Jurkat, Clone E6-1 (cell line): ENCODE measurements at regions not wholly inside any gene's neighbourhood (a gene's known extent, or its start where the extent isn't known, plus 50 kb on each side); places are given as distances from the start of the nearest gene placed in this dataset.
"Not testable (repeated sequence)": the region's sequence is repeated elsewhere in the genome, so short reads cannot be mapped to it uniquely, and the experiment has no call there.

Source experiments
- DNase-seq: peaks from one replicate; pipeline ENCODE4 v3.0.0-alpha.2; 2011; ENCODE audit warnings: low read depth, low spot score
- H3K4me3 ChIP-seq: 2 replicates; pipeline ENCODE4 v1.5.1; 2011; ENCODE audit warnings: mild to moderate bottlenecking, low read length, control low read depth, moderate library complexity

DNA sequence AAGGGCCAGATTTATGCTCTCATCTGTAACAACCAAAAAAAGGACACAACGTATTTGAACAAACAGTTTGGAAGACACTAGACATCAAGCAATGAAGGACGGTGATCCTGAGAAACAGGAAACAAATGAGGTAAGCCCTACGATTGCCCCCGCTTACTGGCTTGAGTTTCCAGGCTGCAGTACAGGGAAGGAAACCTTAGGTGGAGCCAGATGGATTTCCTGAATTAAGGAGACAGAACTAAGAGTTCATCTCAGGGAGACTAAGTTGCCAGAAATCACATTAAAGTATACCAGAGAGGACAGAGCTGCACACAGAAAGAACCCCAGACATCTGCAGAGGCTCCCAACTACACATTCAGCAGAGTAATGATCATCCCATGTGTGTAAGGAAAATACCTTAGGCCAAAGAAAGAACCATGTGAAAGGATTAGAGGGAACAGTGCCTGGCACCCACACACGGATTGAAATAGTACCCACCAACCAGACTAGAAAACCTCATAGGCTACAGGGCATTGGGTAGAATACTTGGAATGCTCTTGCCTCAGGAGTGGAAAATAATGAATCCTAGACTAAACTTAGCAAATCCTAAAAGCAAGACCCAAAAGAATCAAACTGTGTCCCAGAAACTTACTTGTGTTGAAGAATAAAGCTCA lies 99.3 kb upstream of the NIPBL start:
- no peak for DNase-seq
- no peak overlapping the region for H3K4me3 ChIP-seq

GRCh38 chr5:36778336-36778735 lies 98.2 kb upstream of the NIPBL start:
- no peak for DNase-seq
- H3K4me3 ChIP-seq = no peak overlapping the region

- DNase-seq, H3K4me3 ChIP-seq: not testable (repeated sequence)
Observed at GRCh38 chr5:36782612-36783011, 94.0 kb upstream of the NIPBL start.

- DNase-seq = no peak
Observed at GRCh38 chr5:36786448-36787012, 90.0 kb upstream of the NIPBL start.

GRCh38 chr5:36787365-36788093 lies 89.0 kb upstream of the NIPBL start:
- no peak overlapping the region for H3K4me3 ChIP-seq
- no peak for DNase-seq

More at GRCh38 chr5:36786448-36787012, 90.0 kb upstream of the NIPBL start:
- H3K4me3 ChIP-seq = no peak overlapping the region

- DNase-seq = no peak
- H3K4me3 ChIP-seq = no peak overlapping the region
Observed at GRCh38 chr5:36790847-36791246, 85.7 kb upstream of the NIPBL start.

DNA sequence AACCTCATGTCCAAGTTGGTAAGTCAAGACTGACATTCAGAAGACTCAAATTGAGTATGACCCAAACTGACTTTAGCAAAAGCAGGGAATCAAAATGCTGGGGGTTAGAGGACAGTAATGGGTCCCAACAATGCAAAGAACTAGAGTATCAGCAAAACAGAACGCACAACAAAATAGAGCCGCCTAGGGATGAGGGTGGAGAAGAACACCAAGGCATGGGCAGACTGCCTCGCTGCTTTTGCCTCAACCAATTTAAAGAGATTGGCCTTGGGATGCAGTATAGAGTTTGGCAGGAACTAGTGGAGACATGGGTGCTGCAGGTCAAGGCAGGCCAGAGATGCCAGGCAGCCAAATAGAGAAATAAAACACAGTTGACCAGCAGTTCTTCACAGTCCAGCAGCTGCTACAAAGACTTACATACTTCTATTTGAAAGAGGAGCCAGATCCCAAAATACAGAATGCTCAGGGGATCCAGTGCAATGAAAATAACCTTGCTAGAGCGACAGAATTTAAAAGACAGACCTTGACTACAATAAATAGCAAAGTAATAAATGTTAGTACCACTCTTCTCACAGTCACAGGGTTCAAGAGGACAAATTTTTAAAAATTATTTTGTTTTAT lies 83.9 kb upstream of the NIPBL start:
- H3K4me3 ChIP-seq = no peak overlapping the region
- no peak for DNase-seq

DNA sequence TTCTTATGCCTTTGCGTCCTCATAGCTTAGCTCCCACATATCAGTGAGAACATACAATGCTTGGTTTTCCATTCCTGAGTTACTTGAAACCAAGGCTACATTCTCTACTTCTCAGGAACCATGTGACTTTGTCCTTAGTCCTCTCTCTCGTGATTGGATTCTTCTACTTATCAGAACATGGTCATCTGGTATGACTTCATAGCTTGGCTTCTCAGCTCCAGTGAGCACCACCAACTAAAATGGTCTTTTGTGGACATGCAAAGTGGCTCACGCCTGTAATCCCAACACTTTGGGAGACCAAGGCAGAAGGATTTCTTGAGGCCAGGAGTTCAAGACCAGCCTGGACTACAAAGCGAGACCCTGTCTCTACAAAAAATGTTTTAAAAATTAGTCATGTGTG lies 81.2 kb upstream of the NIPBL start:
- no peak for DNase-seq
- H3K4me3 ChIP-seq = no peak overlapping the region

DNA sequence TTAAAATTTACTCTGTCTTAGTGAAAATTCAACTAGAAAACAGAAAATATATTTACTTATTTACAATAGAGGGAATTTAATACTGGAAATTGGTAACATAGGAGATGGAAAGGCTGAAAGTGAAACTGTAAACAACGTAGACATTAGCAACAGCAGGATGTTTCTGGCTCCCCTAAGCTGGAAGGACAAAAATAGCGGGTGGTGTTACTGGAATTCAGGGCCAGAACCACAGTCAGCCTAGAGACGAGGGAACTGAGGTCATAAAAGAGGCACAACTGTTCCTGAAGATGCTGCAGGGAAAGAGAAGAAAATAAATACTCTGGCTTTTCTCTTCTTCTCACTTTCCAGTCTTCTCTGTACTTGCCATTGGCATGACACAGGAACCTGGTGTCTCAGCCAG lies 80.4 kb upstream of the NIPBL start:
- no peak overlapping the region for H3K4me3 ChIP-seq
- no peak for DNase-seq

- H3K4me3 ChIP-seq = no peak overlapping the region
Observed at GRCh38 chr5:36801523-36801922, 75.0 kb upstream of the NIPBL start.

GRCh38 chr5:36802187-36802586 lies 74.4 kb upstream of the NIPBL start:
- DNase-seq = no peak
- no peak overlapping the region for H3K4me3 ChIP-seq

More at GRCh38 chr5:36801523-36801922, 75.0 kb upstream of the NIPBL start:
- DNase-seq = no peak

DNA sequence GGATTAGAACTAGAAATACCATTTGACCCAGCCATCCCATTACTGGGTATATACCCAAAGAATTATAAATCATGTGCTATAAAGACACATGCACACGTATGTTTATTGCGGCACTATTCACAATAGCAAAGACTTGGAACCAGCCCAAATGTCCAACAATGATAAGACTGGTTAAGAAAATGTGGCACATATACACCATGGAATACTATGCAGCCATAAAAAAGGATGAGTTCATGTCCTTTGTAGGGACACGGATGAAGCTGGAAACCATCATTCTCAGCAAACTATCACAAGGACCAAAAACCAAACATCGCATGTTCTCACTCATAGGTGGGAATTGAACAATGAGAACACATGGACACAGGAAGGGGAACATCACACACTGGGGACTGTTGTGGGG lies 63.3 kb upstream of the NIPBL start:
- DNase-seq, H3K4me3 ChIP-seq: not testable (repeated sequence)

DNA sequence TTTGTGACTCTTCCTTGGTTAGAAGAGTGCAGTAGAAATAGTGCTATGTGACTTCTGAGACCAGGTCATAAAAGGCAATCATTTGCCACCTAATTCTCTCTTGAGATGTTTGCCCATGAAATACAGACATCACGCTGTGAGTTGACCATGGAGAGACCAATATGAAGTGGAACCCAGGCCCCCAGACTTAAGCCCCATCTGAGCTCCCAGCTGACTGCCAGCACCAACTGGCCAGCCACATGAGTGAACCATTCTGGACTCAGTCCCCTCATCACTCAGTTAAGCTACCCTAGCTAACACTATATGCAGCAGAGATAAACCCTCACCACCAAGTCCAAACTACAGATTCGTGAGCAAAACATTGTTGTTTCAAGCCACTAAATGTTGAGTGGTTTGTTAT lies 60.7 kb upstream of the NIPBL start:
- no peak overlapping the region for H3K4me3 ChIP-seq
- no peak for DNase-seq

DNA sequence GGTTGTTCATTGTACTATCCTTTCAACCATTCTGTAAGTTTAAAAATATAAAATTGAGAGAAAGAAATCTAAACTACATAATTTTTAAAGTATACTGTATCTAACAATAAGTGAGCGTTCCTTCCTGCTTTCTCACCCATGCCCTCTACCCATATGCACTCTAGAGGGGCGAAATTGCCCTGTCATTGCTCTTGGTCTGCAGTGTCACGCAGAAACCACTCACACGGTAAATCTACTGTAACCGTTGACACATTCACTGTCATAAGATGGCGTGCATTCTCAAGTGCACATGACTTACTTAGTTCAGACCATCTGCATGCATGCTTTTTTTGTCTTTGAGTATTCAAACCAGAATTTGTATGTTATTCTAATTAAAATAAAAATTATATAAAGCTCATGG lies 55.7 kb upstream of the NIPBL start:
- no peak overlapping the region for H3K4me3 ChIP-seq
- peak; percentile 9 for DNase-seq

DNA sequence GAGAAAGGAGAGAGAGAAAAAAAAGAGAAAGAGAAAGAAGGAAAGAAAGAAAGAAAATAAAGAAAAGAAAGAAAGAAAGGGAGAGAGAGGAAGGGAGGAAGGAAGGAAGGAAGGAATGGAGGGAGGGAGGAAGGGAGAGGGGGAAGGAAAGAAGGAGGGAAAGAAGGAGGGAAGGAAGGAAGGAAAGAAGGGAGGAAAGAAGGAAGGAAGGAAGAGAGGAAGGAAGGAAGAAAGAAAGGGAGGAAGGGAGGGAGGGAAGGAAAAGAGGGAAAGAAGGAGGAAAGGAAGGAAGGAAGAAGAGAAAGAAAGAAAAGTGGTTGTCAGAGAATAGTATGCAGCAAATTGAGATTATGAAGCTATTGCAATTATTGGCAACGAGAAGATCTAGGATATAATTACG lies 49.9 kb upstream of the NIPBL start:
- DNase-seq = no peak
- no peak overlapping the region for H3K4me3 ChIP-seq
